ENCODE measurements at regions not wholly inside any gene's neighbourhood (a gene's known extent, or its start where the extent isn't known, plus 50 kb on each side); places are given as distances from the start of the nearest gene placed in this dataset.
A peak's percentile ranks its signal among the peaks of the same experiment; 100 is the strongest.

DNA sequence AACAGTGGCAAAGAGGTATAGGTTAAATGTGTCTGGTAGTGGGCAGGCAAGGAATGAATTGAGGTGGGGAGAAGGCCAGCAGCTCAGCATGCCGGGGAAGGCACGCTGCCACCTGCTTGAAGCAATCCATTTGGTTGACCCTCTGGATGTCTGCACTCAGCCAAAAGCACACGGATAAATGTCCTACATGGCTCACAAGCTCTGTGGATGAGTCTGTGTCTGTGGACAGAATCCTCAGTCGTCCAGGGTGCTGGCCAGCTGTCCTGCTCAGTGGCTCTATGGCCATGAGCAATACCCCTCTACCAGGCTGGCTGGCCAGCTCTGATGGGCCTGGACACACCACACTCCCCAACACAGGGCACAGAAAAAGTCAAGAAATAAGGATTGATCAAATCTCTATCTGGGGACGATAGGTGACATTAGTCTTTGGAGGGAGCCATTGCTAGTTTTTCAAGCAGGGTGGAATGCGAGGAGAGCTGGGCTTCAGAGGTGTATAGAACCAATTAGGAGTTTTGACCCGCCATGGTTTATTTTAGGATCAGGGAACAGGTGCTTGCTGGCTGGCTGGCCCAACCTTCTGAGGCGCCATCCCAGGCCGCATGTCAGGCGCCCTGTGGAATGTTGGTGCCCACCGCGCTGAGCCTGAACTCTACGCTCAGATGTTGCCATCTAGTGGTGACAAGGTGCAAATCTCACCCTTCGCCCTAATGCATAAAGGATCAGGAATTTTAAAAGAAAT lies 493.4 kb downstream of the TNS3 start:
- Histone ChIP-seq H3K27me3 (ENCODE audit: control insufficient read depth, insufficient read depth, low read length) (peaks cover 3% of the 10 kb centered on the region), H3K9me3 (ENCODE audit: control insufficient read depth, insufficient read depth, low read length) (no peaks in the 10 kb centered on the region), H3K36me3 (ENCODE audit: control insufficient read depth, insufficient read depth, low read length) (no peaks in the 10 kb centered on the region), H3K27ac (ENCODE audit: low read depth, low read length) (no peak overlapping the region), H3K4me3 (ENCODE audit: low read depth, low read length) (no peak overlapping the region), H3K4me1 (ENCODE audit: control insufficient read depth, insufficient read depth, low read length) (peaks cover 6% of the 10 kb centered on the region)
- peak; percentile 26 to 89 (median 54) for DNase-seq (ENCODE audit: low read depth in 4 of 6, low spot score in 6 of 6)
- WGBS (ENCODE audit: insufficient coverage), result 36% methylated on average over 12 of the region's 14 CpGs

DNA sequence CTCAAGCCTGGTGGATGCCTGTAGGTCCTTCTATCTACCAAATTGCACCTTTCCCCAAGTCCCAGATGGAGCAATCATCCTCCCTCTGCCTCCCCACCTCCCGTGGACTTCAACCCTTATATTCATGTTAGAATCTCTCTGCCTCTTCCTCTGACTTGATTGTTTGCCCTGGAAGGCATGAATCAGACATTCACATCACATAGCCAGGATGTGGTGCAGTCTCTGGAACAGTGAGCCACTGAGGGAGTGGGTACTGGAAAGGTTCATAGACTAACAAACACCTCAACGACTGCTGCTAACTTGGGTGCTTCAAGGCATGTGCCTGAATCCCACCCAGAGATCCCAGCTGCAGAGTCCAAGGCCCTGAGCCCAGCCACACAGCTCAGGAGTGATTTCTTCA lies 494.0 kb downstream of the TNS3 start:
- no peaks in the 10 kb centered on the region for H3K9me3 ChIP-seq (ENCODE audit: control insufficient read depth, insufficient read depth, low read length)
- H3K27me3 ChIP-seq (ENCODE audit: control insufficient read depth, insufficient read depth, low read length), result peaks cover 3% of the 10 kb centered on the region
- H3K4me1 ChIP-seq (ENCODE audit: control insufficient read depth, insufficient read depth, low read length), result peaks cover 6% of the 10 kb centered on the region
- DNase-seq (ENCODE audit: low read depth in 4 of 6, low spot score in 6 of 6), result no peak
- H3K4me3 ChIP-seq (ENCODE audit: low read depth, low read length), result no peak overlapping the region
- 100% methylated on average over 1 of the region's 2 CpGs for WGBS (ENCODE audit: insufficient coverage)
- H3K27ac ChIP-seq (ENCODE audit: low read depth, low read length), result no peak overlapping the region
- H3K36me3 ChIP-seq (ENCODE audit: control insufficient read depth, insufficient read depth, low read length), result no peaks in the 10 kb centered on the region

DNA sequence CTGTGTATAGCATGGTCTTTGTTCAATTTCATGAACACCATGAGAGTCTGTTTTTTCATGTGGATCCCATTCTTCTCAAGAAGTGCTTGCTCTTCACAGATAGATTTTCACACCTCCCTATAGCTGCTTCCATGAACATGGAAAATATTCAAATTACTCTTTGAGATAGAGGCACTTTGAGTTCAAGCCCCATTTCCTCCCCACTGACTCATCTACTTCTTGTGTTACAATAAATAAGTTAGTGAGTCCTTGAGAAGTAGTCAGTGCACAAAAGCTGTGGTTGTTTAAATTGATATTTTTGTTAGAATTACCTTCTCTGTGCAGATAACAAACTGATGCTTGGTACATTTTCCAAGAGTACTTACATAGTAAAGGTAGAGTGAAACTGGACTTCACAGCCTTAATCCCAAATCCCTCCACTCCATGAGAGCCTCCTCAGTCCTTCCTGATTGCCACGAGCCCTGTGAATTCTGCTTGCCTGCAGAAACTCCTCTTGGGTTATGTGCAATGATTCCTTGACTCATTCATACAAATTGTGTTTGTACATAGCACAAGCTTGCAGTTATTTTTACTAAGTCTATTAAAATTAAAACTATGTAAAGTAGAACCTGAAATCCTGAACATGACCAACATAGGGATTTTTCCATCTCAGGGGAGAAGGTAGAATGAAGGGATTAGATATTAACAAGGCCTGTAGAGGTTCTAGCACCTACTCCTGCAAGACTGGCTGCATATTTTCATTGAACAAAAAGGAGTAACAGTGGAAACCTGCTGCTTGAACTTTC lies 496.2 kb downstream of the TNS3 start:
- peaks cover 3% of the 10 kb centered on the region for H3K27me3 ChIP-seq (ENCODE audit: control insufficient read depth, insufficient read depth, low read length)
- no peaks in the 10 kb centered on the region for H3K9me3 ChIP-seq (ENCODE audit: control insufficient read depth, insufficient read depth, low read length)
- WGBS (ENCODE audit: insufficient coverage), result no CpG with 5 or more reads among the region's 1 CpG
- H3K4me1 ChIP-seq (ENCODE audit: control insufficient read depth, insufficient read depth, low read length), result peaks cover 6% of the 10 kb centered on the region
- no peak overlapping the region for H3K4me3 ChIP-seq (ENCODE audit: low read depth, low read length)
- H3K27ac ChIP-seq (ENCODE audit: low read depth, low read length), result no peak overlapping the region
- DNase-seq (ENCODE audit: low read depth in 4 of 6, low spot score in 6 of 6), result no peak
- H3K36me3 ChIP-seq (ENCODE audit: control insufficient read depth, insufficient read depth, low read length), result no peaks in the 10 kb centered on the region

DNA sequence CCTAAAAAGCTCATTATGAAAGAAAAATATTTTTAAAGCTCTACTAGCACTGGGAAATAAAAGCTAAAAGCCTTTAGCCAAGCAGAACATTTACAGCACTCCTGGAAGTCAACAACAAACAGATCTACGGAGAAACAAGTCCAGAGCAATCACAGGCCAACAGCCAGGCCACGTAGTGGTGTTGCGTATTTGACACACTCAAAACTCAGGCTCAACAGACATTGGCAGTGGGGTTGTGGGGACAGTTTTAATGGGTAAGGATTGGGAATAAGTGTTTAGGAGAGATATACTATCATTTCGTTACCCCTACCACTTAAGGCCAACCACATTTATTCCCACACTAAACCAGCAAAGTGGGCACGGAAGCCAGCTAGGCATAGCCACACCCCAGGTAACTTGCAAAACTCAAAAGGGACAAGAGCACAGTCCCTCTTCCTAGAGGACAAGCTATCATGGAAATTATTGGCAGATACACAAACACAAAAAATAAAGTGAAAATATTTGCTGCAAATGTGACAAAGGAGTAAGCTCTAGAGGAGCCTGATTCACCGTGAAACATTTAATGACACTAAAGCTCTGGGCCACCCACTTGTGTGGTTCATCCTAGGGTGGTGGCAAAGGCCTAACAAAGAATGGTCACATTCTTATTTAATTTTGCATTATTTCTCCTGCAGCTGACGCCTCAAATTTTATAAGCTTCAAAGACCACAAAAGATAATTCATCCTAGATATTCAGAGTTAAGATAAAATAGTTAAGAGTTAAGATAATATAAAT lies 498.2 kb downstream of the TNS3 start:
- peaks cover 3% of the 10 kb centered on the region for H3K27me3 ChIP-seq (ENCODE audit: control insufficient read depth, insufficient read depth, low read length)
- no peak overlapping the region for H3K4me3 ChIP-seq (ENCODE audit: low read depth, low read length)
- H3K27ac ChIP-seq (ENCODE audit: low read depth, low read length), result no peak overlapping the region
- no peak for DNase-seq (ENCODE audit: low read depth in 4 of 6, low spot score in 6 of 6)
- WGBS (ENCODE audit: insufficient coverage), result 100% methylated on average over 1 of the region's 7 CpGs
- no peaks in the 10 kb centered on the region for H3K36me3 ChIP-seq (ENCODE audit: control insufficient read depth, insufficient read depth, low read length)
- peaks cover 4% of the 10 kb centered on the region for H3K4me1 ChIP-seq (ENCODE audit: control insufficient read depth, insufficient read depth, low read length)
- H3K9me3 ChIP-seq (ENCODE audit: control insufficient read depth, insufficient read depth, low read length), result no peaks in the 10 kb centered on the region

DNA sequence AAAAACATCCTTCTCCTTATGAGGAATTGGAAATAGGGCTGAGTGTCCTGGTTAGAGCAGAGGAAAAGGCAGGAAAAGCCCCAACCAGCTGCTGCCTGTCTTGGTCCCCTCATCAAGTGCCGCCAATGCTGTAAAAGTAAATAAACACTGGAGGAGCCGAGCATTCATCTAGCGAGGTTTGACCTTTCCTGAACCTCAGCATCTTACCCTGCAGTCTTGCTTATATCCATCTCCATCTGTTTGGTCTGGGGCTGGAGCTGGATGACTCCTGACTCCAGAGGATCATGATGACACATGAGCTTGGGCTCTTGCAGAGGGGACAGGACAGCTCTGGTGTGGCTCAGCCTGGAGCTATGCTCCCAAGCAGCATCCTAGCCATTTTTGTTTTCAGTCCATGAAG lies 501.1 kb downstream of the TNS3 start:
- no peak overlapping the region for H3K27ac ChIP-seq (ENCODE audit: low read depth, low read length)
- H3K27me3 ChIP-seq (ENCODE audit: control insufficient read depth, insufficient read depth, low read length), result no peaks in the 10 kb centered on the region
- H3K4me3 ChIP-seq (ENCODE audit: low read depth, low read length), result no peak overlapping the region
- no peaks in the 10 kb centered on the region for H3K4me1 ChIP-seq (ENCODE audit: control insufficient read depth, insufficient read depth, low read length)
- H3K9me3 ChIP-seq (ENCODE audit: control insufficient read depth, insufficient read depth, low read length), result no peaks in the 10 kb centered on the region
- DNase-seq (ENCODE audit: low read depth in 4 of 6, low spot score in 6 of 6), result no peak
- no peaks in the 10 kb centered on the region for H3K36me3 ChIP-seq (ENCODE audit: control insufficient read depth, insufficient read depth, low read length)
- 61% methylated on average over 3 of the region's 3 CpGs for WGBS (ENCODE audit: insufficient coverage)

GRCh38 chr7:47078241-47078640 lies 503.7 kb downstream of the TNS3 start:
- Histone ChIP-seq H3K27me3 (ENCODE audit: control insufficient read depth, insufficient read depth, low read length) (no peaks in the 10 kb centered on the region), H3K9me3 (ENCODE audit: control insufficient read depth, insufficient read depth, low read length) (no peaks in the 10 kb centered on the region), H3K36me3 (ENCODE audit: control insufficient read depth, insufficient read depth, low read length) (no peaks in the 10 kb centered on the region), H3K4me3 (ENCODE audit: low read depth, low read length) (no peak overlapping the region), H3K27ac (ENCODE audit: low read depth, low read length) (no peak overlapping the region), H3K4me1 (ENCODE audit: control insufficient read depth, insufficient read depth, low read length) (no peaks in the 10 kb centered on the region)
- WGBS (ENCODE audit: insufficient coverage), result 100% methylated on average over 1 of the region's 2 CpGs
- no peak for DNase-seq (ENCODE audit: low read depth in 4 of 6, low spot score in 6 of 6)

DNA sequence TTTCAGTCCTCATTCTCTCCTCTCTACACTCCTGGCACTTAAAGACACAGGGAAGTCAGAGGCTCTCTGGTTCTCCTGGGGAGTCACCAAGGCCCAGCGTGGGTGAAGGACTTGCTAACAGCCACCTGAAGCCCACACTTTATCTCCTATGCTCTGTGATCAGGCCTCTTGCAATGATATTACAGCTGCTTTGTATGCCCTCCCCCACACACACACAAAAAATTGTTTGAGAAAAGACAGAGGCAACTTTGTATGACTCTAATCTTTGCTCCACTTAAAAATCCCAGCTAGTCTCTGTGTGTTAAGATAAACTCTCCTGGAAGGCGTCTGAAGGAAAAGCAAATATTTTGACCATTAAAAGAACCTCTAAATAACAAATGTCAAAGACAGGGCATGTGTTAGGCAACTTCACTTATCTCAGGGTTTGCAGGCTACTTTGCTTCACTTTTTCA lies 507.2 kb downstream of the TNS3 start:
- Histone ChIP-seq H3K9me3 (ENCODE audit: control insufficient read depth, insufficient read depth, low read length) (no peaks in the 10 kb centered on the region), H3K36me3 (ENCODE audit: control insufficient read depth, insufficient read depth, low read length) (no peaks in the 10 kb centered on the region), H3K27me3 (ENCODE audit: control insufficient read depth, insufficient read depth, low read length) (no peaks in the 10 kb centered on the region), H3K27ac (ENCODE audit: low read depth, low read length) (no peak overlapping the region), H3K4me3 (ENCODE audit: low read depth, low read length) (no peak overlapping the region), H3K4me1 (ENCODE audit: control insufficient read depth, insufficient read depth, low read length) (no peaks in the 10 kb centered on the region)
- no peak for DNase-seq (ENCODE audit: low read depth in 4 of 6, low spot score in 6 of 6)
- 80% methylated on average over 1 of the region's 2 CpGs for WGBS (ENCODE audit: insufficient coverage)

- H3K36me3 ChIP-seq (ENCODE audit: control insufficient read depth, insufficient read depth, low read length), result no peaks in the 10 kb centered on the region
- H3K27ac ChIP-seq (ENCODE audit: low read depth, low read length), result no peak overlapping the region
- DNase-seq (ENCODE audit: low read depth in 4 of 6, low spot score in 6 of 6), result no peak
- no peaks in the 10 kb centered on the region for H3K9me3 ChIP-seq (ENCODE audit: control insufficient read depth, insufficient read depth, low read length)
- H3K4me3 ChIP-seq (ENCODE audit: low read depth, low read length), result no peak overlapping the region
- WGBS (ENCODE audit: insufficient coverage), result 100% methylated on average over 3 of the region's 7 CpGs
- no peaks in the 10 kb centered on the region for H3K4me1 ChIP-seq (ENCODE audit: control insufficient read depth, insufficient read depth, low read length)
- no peaks in the 10 kb centered on the region for H3K27me3 ChIP-seq (ENCODE audit: control insufficient read depth, insufficient read depth, low read length)
These were observed 508.6 kb downstream of the TNS3 start for GRCh38 chr7:47073284-47073683.

DNA sequence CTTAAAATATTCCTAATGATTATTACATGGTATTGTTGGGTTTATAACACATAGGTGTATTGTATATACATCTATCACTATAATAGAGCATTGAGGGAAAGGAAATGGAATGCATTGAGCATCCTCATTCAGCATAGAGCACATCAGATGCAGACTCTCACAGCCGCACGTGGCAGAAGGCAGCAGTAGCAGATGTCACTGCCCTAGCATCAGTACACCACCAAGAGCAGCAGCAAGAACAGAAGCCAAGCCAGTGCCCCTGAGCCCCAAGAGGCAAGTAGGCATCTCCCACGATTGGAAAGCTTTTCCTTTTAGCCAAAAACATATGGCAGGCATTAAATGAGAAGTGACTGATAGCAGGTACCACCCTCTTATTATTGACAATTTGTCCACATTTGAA lies 510.0 kb downstream of the TNS3 start:
- H3K4me1 ChIP-seq (ENCODE audit: control insufficient read depth, insufficient read depth, low read length), result peaks cover 5% of the 10 kb centered on the region
- 75% methylated on average over 2 of the region's 3 CpGs for WGBS (ENCODE audit: insufficient coverage)
- H3K4me3 ChIP-seq (ENCODE audit: low read depth, low read length), result no peak overlapping the region
- H3K27me3 ChIP-seq (ENCODE audit: control insufficient read depth, insufficient read depth, low read length), result no peaks in the 10 kb centered on the region
- no peaks in the 10 kb centered on the region for H3K9me3 ChIP-seq (ENCODE audit: control insufficient read depth, insufficient read depth, low read length)
- no peak overlapping the region for H3K27ac ChIP-seq (ENCODE audit: low read depth, low read length)
- DNase-seq (ENCODE audit: low read depth in 4 of 6, low spot score in 6 of 6), result peak in 1 of 6 donors; percentile 9
- H3K36me3 ChIP-seq (ENCODE audit: control insufficient read depth, insufficient read depth, low read length), result no peaks in the 10 kb centered on the region

Measured in spinal cord (tissue), 9 donors.